Rectal smooth muscle tissue (tissue), 1 donor: ENCODE measurements at regions not wholly inside any gene's neighbourhood (a gene's known extent, or its start where the extent isn't known, plus 50 kb on each side); places are given as distances from the start of the nearest gene placed in this dataset.
"Not testable (repeated sequence)": the region's sequence is repeated elsewhere in the genome, so short reads cannot be mapped to it uniquely, and the experiment has no call there.

Source experiments
- H3K27ac ChIP-seq: one replicate; pipeline ENCODE4 v1.7.0; 2013; ENCODE audit warnings: low read depth, low read length, inconsistent platforms
- H3K27me3 ChIP-seq: one replicate; pipeline ENCODE4 v1.7.0; 2013; ENCODE audit warnings: low read length; ENCODE audit not compliant: control insufficient read depth, insufficient read depth
- H3K36me3 ChIP-seq: one replicate; pipeline ENCODE4 v1.7.0; 2013; ENCODE audit warnings: low read length; ENCODE audit not compliant: control insufficient read depth, insufficient read depth
- H3K4me1 ChIP-seq: one replicate; pipeline ENCODE4 v1.7.0; 2013; ENCODE audit warnings: low read length; ENCODE audit not compliant: control insufficient read depth, insufficient read depth
- H3K4me3 ChIP-seq: one replicate; pipeline ENCODE4 v1.7.0; 2013; ENCODE audit warnings: low read length
- H3K9ac ChIP-seq: one replicate; pipeline ENCODE4 v1.7.0; 2013; ENCODE audit warnings: low read length

DNA sequence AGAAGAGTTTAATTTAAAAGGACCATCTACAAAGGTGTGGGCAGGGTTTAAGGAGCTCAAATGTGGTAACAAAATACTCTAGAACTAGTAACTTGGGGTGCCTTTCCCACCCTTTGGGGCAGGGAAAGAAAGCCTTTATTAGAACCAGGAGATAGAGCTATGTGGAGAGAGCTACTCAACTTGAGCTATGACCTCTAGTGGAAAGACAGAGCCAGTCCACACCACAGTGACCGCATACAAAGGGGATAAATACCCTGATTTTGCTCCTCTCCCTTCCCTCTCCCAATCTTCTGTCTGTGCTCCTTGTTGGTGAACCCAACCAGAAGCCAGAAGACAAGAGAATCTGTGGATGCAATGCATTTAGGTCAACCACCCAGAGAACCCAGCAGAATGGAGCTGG lies 54.4 kb upstream of the JAK1 start:
- H3K27ac ChIP-seq = no peak overlapping the region
- H3K4me1 ChIP-seq = no peaks in the 10 kb centered on the region
- no peaks in the 10 kb centered on the region for H3K36me3 ChIP-seq
- H3K27me3 ChIP-seq = no peaks in the 10 kb centered on the region
- no peak overlapping the region for H3K4me3 ChIP-seq
- no peak overlapping the region for H3K9ac ChIP-seq

DNA sequence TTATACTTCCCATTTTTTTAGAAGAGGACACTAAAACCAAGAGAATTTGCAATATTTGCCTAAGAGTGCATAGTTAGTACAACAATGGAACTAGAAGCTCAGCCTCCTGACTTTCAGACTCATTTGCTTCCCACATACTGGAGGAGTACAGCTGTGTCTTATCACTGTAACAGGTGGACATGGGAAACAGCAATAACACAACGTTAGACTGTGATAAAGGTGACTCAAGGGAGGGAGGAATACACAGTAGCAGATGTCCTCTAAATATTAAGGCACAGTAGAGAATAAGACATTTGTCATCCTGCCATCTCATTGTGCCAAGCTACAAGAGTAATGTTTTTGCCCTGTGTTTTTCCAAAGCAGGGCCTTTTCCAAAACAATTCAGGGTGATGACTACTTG lies 55.4 kb upstream of the JAK1 start:
- H3K27me3 ChIP-seq = no peaks in the 10 kb centered on the region
- H3K27ac ChIP-seq = no peak overlapping the region
- H3K4me1 ChIP-seq = peaks cover 2% of the 10 kb centered on the region
- no peaks in the 10 kb centered on the region for H3K36me3 ChIP-seq
- H3K9ac ChIP-seq = no peak overlapping the region
- H3K4me3 ChIP-seq = no peak overlapping the region

- H3K36me3 ChIP-seq = no peaks in the 10 kb centered on the region
- no peak overlapping the region for H3K27ac ChIP-seq
- H3K9ac ChIP-seq = no peak overlapping the region
Observed at GRCh38 chr1:65022216-65022615, 55.9 kb upstream of the JAK1 start.

DNA sequence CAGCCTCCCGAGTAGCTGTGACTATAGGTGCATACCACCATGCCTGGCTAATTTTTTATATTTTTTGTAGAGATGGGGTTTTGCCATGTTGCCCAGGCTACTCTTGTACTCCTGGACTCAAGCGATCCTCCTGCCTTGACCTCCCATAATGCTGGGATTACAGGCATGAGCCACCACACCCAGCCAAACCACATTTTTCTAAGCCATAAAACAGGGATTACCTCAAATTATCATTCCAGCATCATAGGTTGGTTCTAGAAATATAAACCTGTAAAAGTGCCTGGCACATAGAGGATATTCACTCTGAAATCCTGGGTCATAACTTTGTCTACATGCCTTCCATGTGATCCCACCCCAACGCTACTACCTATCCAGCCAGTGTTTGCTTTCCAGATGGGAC lies 59.4 kb upstream of the JAK1 start:
- Histone ChIP-seq H3K27me3 (no peaks in the 10 kb centered on the region), H3K9ac (no peak overlapping the region), H3K27ac (no peak overlapping the region), H3K4me1 (peaks cover 5% of the 10 kb centered on the region), H3K36me3 (no peaks in the 10 kb centered on the region), H3K4me3 (no peak overlapping the region)

More at GRCh38 chr1:65022216-65022615, 55.9 kb upstream of the JAK1 start:
- no peaks in the 10 kb centered on the region for H3K27me3 ChIP-seq
- H3K4me1 ChIP-seq = peaks cover 2% of the 10 kb centered on the region
- no peak overlapping the region for H3K4me3 ChIP-seq

DNA sequence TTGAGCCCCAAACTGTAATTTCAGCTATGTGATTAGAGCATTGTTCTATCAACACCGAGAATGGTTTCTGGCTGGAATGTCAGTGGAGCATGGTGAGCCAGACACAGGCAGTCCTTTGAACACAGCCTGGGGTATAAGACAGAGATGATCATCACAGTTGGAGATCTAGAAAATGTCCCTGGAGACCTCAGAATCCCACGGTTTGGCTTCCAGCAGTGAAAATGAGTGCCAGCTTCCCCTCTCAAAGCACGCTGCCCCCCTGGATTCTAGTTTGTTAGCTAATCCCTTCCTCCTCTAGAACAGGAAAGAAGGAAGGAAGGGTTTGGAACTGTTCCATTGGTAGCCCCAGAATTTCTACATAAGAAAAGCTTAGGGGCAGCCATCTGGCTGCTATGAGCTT lies 59.9 kb upstream of the JAK1 start:
- Histone ChIP-seq H3K4me3 (no peak overlapping the region), H3K27ac (no peak overlapping the region), H3K4me1 (peaks cover 5% of the 10 kb centered on the region), H3K9ac (no peak overlapping the region), H3K27me3 (no peaks in the 10 kb centered on the region), H3K36me3 (no peaks in the 10 kb centered on the region)

DNA sequence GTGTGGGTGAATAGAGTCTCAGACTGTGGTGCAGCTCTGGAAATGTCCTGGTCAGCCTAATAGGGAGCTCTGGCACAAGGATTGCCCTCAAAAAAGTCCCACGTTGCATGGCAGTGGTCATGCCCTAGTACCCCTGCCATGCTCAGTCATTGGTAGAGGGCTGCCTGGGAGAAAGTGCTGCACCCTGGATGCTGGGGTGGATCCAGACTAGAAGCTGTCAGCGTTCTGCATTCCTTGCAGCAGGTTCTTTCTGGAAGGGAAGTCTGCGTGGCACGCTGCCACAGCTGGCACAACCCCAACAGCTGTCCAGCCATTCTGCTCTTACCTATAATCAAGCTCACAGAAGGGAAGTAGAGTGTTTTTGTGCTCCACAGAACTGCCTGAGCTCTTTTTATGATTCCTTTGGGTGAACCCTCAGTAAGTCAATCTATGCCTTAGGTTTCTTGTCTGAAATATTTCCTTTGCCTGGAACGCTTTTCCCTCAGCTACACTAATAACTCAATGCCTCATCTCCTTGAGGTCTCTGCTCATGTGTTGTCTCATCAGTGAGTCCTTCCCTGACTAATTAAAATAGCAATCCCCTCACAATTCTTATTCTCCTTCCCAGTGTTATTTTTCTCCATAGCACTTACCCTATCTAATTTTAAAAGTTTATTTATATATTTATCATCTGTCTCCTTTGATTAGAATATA lies 61.5 kb upstream of the JAK1 start:
- no peak overlapping the region for H3K27ac ChIP-seq
- H3K4me1 ChIP-seq = peaks cover 5% of the 10 kb centered on the region
- H3K36me3 ChIP-seq = no peaks in the 10 kb centered on the region
- H3K4me3 ChIP-seq = no peak overlapping the region
- no peak overlapping the region for H3K9ac ChIP-seq
- H3K27me3 ChIP-seq = no peaks in the 10 kb centered on the region

DNA sequence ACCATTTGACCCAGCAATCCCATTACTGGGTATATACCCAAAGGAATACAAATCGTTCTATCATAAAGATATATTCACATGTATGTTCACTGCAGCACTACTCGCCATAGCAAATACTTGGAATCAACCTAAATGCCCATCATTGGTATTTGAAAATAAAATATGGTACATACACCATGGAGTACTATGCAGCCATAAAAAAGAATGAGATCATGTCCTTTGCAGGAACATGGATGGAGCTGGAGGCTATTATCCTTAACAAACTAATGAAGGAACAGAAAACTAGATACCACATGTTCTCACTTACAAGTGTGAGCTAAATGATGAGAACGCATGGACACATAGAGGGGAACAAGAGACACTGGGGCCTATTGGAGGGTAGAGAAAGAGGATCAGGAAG lies 63.1 kb upstream of the JAK1 start:
- H3K27me3 ChIP-seq, H3K27ac ChIP-seq, H3K4me1 ChIP-seq, H3K4me3 ChIP-seq, H3K9ac ChIP-seq, H3K36me3 ChIP-seq: not testable (repeated sequence)

DNA sequence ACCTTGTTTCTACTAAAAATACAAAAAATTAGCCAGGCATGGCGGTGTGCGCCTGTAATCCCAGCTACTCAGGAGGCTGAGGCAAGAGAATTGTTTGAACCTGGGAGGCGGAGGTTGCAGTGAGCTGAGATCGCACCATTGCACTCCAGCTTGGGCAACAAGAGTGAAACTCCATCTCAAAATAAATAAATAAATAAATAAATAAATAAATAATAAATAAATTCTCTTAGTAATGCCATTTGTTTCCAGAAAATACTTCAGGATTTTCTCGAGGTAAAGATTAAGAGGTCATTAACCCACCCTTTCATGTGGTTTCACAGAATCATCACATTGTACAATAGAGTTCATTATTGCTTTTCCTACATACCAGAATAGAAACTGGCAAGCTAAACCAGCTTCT lies 68.5 kb upstream of the JAK1 start:
- H3K9ac ChIP-seq, H3K4me1 ChIP-seq, H3K36me3 ChIP-seq, H3K27me3 ChIP-seq, H3K4me3 ChIP-seq, H3K27ac ChIP-seq: not testable (repeated sequence)

- H3K36me3 ChIP-seq = no peaks in the 10 kb centered on the region
- no peaks in the 10 kb centered on the region for H3K27me3 ChIP-seq
- no peaks in the 10 kb centered on the region for H3K4me1 ChIP-seq
- no peak overlapping the region for H3K4me3 ChIP-seq
- H3K27ac ChIP-seq = no peak overlapping the region
- H3K9ac ChIP-seq = no peak overlapping the region
Observed at GRCh38 chr1:65036570-65037051, 70.3 kb upstream of the JAK1 start.

GRCh38 chr1:65039066-65039465 lies 72.7 kb upstream of the JAK1 start:
- Histone ChIP-seq H3K9ac (no peak overlapping the region), H3K27me3 (no peaks in the 10 kb centered on the region), H3K4me1 (no peaks in the 10 kb centered on the region), H3K4me3 (no peak overlapping the region), H3K27ac (no peak overlapping the region), H3K36me3 (no peaks in the 10 kb centered on the region)

GRCh38 chr1:65039508-65039907 lies 73.2 kb upstream of the JAK1 start:
- Histone ChIP-seq H3K36me3 (no peaks in the 10 kb centered on the region), H3K27me3 (no peaks in the 10 kb centered on the region), H3K4me3 (no peak overlapping the region), H3K27ac (no peak overlapping the region), H3K4me1 (no peaks in the 10 kb centered on the region), H3K9ac (no peak overlapping the region)

DNA sequence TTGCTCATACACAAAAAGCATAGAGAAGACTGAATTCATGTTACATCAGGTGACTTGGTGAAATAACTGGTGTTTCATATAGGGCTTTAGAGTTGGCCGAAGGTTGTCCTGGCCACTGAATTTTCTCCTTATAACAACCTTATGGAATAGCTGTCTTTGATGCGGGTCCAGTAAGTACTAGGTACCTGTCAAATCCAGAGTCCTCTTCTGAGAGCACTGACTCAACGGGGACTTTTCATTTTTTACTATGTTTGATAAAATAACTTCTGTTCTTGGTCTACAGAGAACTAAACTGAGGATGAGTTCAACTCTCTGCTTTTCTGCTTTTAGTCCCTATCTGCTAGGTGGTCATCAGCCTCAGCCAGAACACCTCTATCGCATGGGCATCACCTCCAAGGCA lies 76.1 kb upstream of the JAK1 start:
- Histone ChIP-seq H3K4me3 (no peak overlapping the region), H3K4me1 (no peaks in the 10 kb centered on the region), H3K27me3 (no peaks in the 10 kb centered on the region), H3K9ac (no peak overlapping the region), H3K27ac (no peak overlapping the region), H3K36me3 (no peaks in the 10 kb centered on the region)

- no peaks in the 10 kb centered on the region for H3K36me3 ChIP-seq
- no peaks in the 10 kb centered on the region for H3K27me3 ChIP-seq
- H3K9ac ChIP-seq = no peak overlapping the region
- no peak overlapping the region for H3K27ac ChIP-seq
- H3K4me3 ChIP-seq = no peak overlapping the region
- H3K4me1 ChIP-seq = peaks cover 6% of the 10 kb centered on the region
Observed at GRCh38 chr1:65044411-65044810, 78.1 kb upstream of the JAK1 start.
